K562 (cell line): ENCODE measurements at regions not wholly inside any gene's neighbourhood (a gene's known extent, or its start where the extent isn't known, plus 50 kb on each side); places are given as distances from the start of the nearest gene placed in this dataset.

ENCODE experiments used
- BCOR ChIP-seq: fragments of 450-650 bp; IDR thresholded peaks from 2 replicates; pipeline ENCODE4 v1.6.1; 2016
- EP300 ChIP-seq: IDR thresholded peaks from 2 replicates; pipeline ENCODE4 v1.6.1; 2012; ENCODE audit warnings: low read length, improper control_type of control experiment
- ETS1 ChIP-seq: conservative IDR thresholded peaks from 2 replicates; pipeline ENCODE4 v1.6.1; 2011; ENCODE audit warnings: low read depth, mild to moderate bottlenecking, low read length; ENCODE audit not compliant: control insufficient read depth
- GATAD2B ChIP-seq: fragments of 450-650 bp; IDR thresholded peaks from 2 replicates; pipeline ENCODE4 v1.6.1; 2017; ENCODE audit warnings: mild to moderate bottlenecking, borderline replicate concordance
- GMEB1 ChIP-seq: fragments of 250-450 bp; sonication (Bioruptor Pico); IDR thresholded peaks from 2 replicates; pipeline ENCODE4 v1.4.0; 2020; ENCODE audit warnings: mild to moderate bottlenecking
- LCOR ChIP-seq: sonication (generic); formaldehyde crosslinking; IDR thresholded peaks from 2 replicates; pipeline ENCODE4 v1.8.0; 2022; ENCODE audit warnings: mild to moderate bottlenecking, missing genetic modification reagents
- MEIS2 ChIP-seq: fragments of 450-650 bp; IDR thresholded peaks from 2 replicates; pipeline ENCODE4 v1.6.1; 2014; ENCODE audit warnings: mild to moderate bottlenecking; ENCODE audit not compliant: partially characterized antibody
- MTA1 ChIP-seq: fragments of 450-650 bp; IDR thresholded peaks from 2 replicates; pipeline ENCODE4 v1.6.1; 2017; ENCODE audit warnings: borderline replicate concordance
- MTA2 ChIP-seq: fragments of 450-650 bp; IDR thresholded peaks from 2 replicates; pipeline ENCODE4 v1.6.1; 2016; ENCODE audit warnings: low read depth
- NFE2 ChIP-seq: IDR thresholded peaks from 2 replicates; pipeline ENCODE4 v1.6.1; 2014; ENCODE audit warnings: antibody characterized with exemption, low read depth
- RFX1 ChIP-seq: fragments of 450-650 bp; IDR thresholded peaks from 2 replicates; pipeline ENCODE4 v1.6.1; 2016; ENCODE audit warnings: mild to moderate bottlenecking, moderate library complexity
- RFX7 ChIP-seq: fragments of 250-450 bp; sonication (Bioruptor Pico); IDR thresholded peaks from 2 replicates; pipeline ENCODE4 v1.5.1; 2021; ENCODE audit warnings: mild to moderate bottlenecking
- SP2 ChIP-seq: IDR thresholded peaks from 2 replicates; pipeline ENCODE4 v1.6.1; 2011; ENCODE audit warnings: mild to moderate bottlenecking, low read depth, low read length, moderate library complexity; ENCODE audit not compliant: poor library complexity, severe bottlenecking; ENCODE audit errors: extremely low read depth
- TEAD4 ChIP-seq, 2 experiments: sonication (generic) in 1 of 2; formaldehyde crosslinking in 1 of 2; IDR thresholded peaks; 2 replicates each; pipeline versions ENCODE4 v1.6.1 to v1.8.0; 2012 to 2022; ENCODE audit warnings: borderline replicate concordance in 1 of 2, inconsistent platforms in 1 of 2, low read length in 1 of 2, mild to moderate bottlenecking in 1 of 2, missing genetic modification reagents in 1 of 2
- ZNF586 ChIP-seq: fragments of 450-650 bp; formaldehyde crosslinking; conservative IDR thresholded peaks from 2 replicates; pipeline ENCODE4 v1.4.0; 2020; ENCODE audit warnings: mild to moderate bottlenecking, moderate library complexity
- ZNF764 ChIP-seq: fragments of 250-450 bp; sonication (Bioruptor Pico); IDR thresholded peaks from 2 replicates; pipeline ENCODE4 v1.4.0; 2020; ENCODE audit warnings: low read depth, mild to moderate bottlenecking, moderate library complexity
- ZSCAN29 ChIP-seq: fragments of 450-650 bp; IDR thresholded peaks from 2 replicates; pipeline ENCODE4 v1.6.1; 2017
- TF ChIP-seq, protein P1 (sequence below): sonication (generic); formaldehyde crosslinking; IDR thresholded peaks from 2 replicates; pipeline ENCODE4 v1.8.0; 2023; ENCODE audit warnings: mild to moderate bottlenecking, missing genetic modification reagents

GRCh38 chr5:139744471-139745131 is 51.0 kb upstream of the PSD2 start (continued):
- TF ChIP-seq ZNF586 (CRISPR knock-in tag) = no peak
- no peak for TF ChIP-seq MTA2
- TF ChIP-seq SP2 = no peak
- peak; percentile 80; the same call in 1 of the 2 replicates for TF ChIP-seq BCOR
- TF ChIP-seq RFX7 (CRISPR knock-in tag) = no peak
- TF ChIP-seq GATAD2B = no peak
- no peak for TF ChIP-seq RFX1
- TF ChIP-seq ZNF764 = no peak
- TF ChIP-seq, protein P1, sequence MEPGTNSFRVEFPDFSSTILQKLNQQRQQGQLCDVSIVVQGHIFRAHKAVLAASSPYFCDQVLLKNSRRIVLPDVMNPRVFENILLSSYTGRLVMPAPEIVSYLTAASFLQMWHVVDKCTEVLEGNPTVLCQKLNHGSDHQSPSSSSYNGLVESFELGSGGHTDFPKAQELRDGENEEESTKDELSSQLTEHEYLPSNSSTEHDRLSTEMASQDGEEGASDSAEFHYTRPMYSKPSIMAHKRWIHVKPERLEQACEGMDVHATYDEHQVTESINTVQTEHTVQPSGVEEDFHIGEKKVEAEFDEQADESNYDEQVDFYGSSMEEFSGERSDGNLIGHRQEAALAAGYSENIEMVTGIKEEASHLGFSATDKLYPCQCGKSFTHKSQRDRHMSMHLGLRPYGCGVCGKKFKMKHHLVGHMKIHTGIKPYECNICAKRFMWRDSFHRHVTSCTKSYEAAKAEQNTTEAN (CRISPR knock-in tag) = no peak
- TF ChIP-seq GMEB1 = no peak
- no peak for TF ChIP-seq EP300
- TF ChIP-seq NFE2 = no peak
- no peak for TF ChIP-seq LCOR (CRISPR knock-in tag)
- TF ChIP-seq TEAD4 (IDR thresholded peaks at IDR 0.05; ENCODE audit: low read length) = no peak
- TF ChIP-seq TEAD4 (CRISPR knock-in tag; IDR thresholded peaks at IDR 0.05; ENCODE audit: borderline replicate concordance) = no peak
- TF ChIP-seq ETS1 = no peak
- no peak for TF ChIP-seq MTA1
- no peak for TF ChIP-seq ZSCAN29
- no peak for TF ChIP-seq MEIS2
